ENCODE measurements at regions not wholly inside any gene's neighbourhood (a gene's known extent, or its start where the extent isn't known, plus 50 kb on each side); places are given as distances from the start of the nearest gene placed in this dataset.

GRCh38 chr16:51426276-51426675 lies 275.2 kb upstream of the SALL1 start:
- Mint-ChIP-seq H3K4me1 (no peaks in the 10 kb centered on the region), H3K36me3 (no peaks in the 10 kb centered on the region), H3K27ac (no peak overlapping the region), H3K9me3 (peaks cover 16% of the 10 kb centered on the region), H3K4me3 (no peak overlapping the region)
- no peak for DNase-seq (ENCODE audit: low spot score in 2 of 2)
- no peak for ATAC-seq

- Mint-ChIP-seq H3K27ac (no peak overlapping the region), H3K9me3 (peaks cover 3% of the 10 kb centered on the region), H3K4me1 (no peaks in the 10 kb centered on the region), H3K4me3 (no peak overlapping the region), H3K36me3 (no peaks in the 10 kb centered on the region)
- no peak for ATAC-seq
- DNase-seq (ENCODE audit: low spot score in 2 of 2), result no peak
These were observed 269.2 kb upstream of the SALL1 start for GRCh38 chr16:51420247-51420646.

DNA sequence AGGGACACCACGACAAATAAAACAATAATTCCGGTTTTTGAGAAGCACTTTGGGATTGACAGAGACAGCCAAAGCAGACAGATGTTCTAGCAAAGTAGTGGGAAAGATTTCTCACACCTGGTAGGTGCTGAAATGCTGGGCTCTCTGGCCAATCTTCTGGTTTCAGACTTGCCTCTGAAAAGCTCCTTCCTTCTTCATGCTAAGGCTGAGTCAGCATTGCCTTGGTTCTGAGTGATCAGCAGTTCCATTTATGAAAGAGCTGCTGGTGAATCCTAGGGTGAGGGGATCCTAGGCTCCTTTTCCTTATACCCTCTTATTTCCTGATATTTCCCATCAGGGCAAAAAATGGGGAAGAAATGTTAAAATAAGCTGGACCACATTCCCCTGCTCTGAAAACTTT lies 268.7 kb upstream of the SALL1 start:
- H3K36me3 Mint-ChIP-seq, result no peaks in the 10 kb centered on the region
- H3K4me1 Mint-ChIP-seq, result no peaks in the 10 kb centered on the region
- ATAC-seq (no peak), DNase-seq (ENCODE audit: low spot score in 2 of 2) (no peak)
- no peak overlapping the region for H3K27ac Mint-ChIP-seq
- H3K4me3 Mint-ChIP-seq, result no peak overlapping the region
- H3K9me3 Mint-ChIP-seq, result peaks cover 3% of the 10 kb centered on the region

DNA sequence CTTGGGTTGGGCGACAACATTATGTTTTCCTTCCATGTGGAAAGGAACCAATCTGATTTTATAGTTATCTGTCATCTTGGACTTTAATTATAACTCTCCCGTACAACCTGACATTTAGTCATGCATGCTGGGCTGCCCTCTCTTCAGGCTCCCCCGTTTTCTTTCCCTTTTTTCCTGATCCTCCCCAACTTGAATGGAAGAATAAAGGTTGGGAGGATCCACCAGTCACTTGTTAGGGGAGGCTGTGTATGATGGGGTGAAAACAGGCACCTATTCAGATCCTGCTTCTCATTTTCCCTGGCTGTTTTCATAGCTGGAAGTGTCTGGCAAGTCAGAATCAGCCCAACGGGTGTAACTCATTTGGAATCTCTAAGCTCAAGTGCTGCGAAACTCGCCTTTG lies 267.2 kb upstream of the SALL1 start:
- DNase-seq (ENCODE audit: low spot score in 2 of 2) (no peak), ATAC-seq (no peak)
- Mint-ChIP-seq H3K27ac (no peak overlapping the region), H3K4me3 (no peak overlapping the region), H3K4me1 (no peaks in the 10 kb centered on the region), H3K9me3 (peaks cover 3% of the 10 kb centered on the region), H3K36me3 (no peaks in the 10 kb centered on the region)

DNA sequence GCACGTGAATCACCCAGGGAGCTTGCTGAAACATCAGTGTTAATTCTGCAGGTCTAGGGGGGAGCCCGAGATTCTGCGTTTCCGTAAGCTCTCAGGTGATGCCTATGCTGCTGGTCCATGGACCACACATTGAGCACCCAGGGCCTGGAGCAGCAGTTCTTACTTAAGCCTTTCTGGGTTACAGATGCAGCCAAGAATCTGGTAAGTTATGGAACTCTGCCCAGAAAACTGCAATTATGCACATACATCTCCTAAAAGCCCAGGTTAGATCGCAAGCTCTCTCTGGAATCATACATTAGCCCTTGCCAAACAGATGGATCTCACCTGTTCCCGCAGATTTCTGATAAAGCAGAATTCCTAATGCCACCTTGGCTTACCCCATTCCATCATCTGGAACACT lies 265.9 kb upstream of the SALL1 start:
- H3K9me3 Mint-ChIP-seq, result no peaks in the 10 kb centered on the region
- no peak overlapping the region for H3K4me3 Mint-ChIP-seq
- DNase-seq (ENCODE audit: low spot score in 2 of 2) (no peak), ATAC-seq (no peak)
- no peak overlapping the region for H3K27ac Mint-ChIP-seq
- no peaks in the 10 kb centered on the region for H3K4me1 Mint-ChIP-seq
- H3K36me3 Mint-ChIP-seq, result no peaks in the 10 kb centered on the region

DNA sequence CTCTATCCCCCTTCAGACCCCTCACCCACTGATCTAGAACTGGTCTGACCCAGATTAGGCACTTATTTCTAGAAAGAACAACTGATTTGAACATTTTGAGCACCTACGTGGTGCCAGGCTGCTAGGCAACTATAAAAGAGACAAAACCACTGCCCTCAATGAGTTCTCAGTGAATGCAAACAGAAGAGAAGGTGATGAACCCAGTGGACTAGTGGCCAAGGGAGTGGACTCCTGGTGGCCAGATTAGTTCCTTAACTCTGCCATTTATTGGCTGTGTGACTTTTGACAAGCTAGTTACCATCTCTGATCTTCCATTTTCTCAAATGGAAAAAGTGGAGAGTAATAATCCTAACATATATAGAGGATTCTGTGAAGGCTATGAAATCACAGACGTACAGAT lies 259.1 kb upstream of the SALL1 start:
- no peak overlapping the region for H3K4me3 Mint-ChIP-seq
- no peak overlapping the region for H3K27ac Mint-ChIP-seq
- DNase-seq (ENCODE audit: low spot score in 2 of 2), result no peak
- peaks cover 7% of the 10 kb centered on the region for H3K9me3 Mint-ChIP-seq
- H3K4me1 Mint-ChIP-seq, result no peaks in the 10 kb centered on the region
- ATAC-seq, result no peak
- no peaks in the 10 kb centered on the region for H3K36me3 Mint-ChIP-seq

- DNase-seq (ENCODE audit: low spot score in 2 of 2) (no peak), ATAC-seq (no peak)
- Mint-ChIP-seq H3K36me3 (no peaks in the 10 kb centered on the region), H3K27ac (no peak overlapping the region), H3K4me3 (no peak overlapping the region), H3K4me1 (no peaks in the 10 kb centered on the region), H3K9me3 (peaks cover 13% of the 10 kb centered on the region)
These were observed 258.1 kb upstream of the SALL1 start for GRCh38 chr16:51409001-51409675.

DNA sequence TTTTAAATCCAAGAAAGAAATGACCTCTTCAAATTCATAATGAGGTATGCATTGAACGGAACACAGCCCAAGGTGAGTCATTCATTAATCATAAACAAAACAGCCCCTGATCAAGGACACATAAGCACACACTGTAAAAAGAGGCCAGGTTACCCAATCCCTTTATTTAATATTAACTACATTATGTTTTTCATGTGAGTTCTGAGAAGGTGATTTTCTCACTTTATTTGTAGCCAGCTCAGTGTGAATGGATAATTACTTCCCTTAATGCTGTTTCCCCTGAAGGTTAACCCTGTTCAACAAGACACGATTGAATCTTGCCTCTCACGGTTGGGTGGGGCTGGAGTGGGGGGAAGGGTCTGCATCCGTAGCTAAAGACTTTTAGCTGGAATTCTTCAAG lies 257.3 kb upstream of the SALL1 start:
- Mint-ChIP-seq H3K27ac (no peak overlapping the region), H3K4me3 (no peak overlapping the region), H3K36me3 (no peaks in the 10 kb centered on the region), H3K9me3 (peaks cover 16% of the 10 kb centered on the region), H3K4me1 (no peaks in the 10 kb centered on the region)
- no peak for ATAC-seq
- DNase-seq (ENCODE audit: low spot score in 2 of 2), result no peak

DNA sequence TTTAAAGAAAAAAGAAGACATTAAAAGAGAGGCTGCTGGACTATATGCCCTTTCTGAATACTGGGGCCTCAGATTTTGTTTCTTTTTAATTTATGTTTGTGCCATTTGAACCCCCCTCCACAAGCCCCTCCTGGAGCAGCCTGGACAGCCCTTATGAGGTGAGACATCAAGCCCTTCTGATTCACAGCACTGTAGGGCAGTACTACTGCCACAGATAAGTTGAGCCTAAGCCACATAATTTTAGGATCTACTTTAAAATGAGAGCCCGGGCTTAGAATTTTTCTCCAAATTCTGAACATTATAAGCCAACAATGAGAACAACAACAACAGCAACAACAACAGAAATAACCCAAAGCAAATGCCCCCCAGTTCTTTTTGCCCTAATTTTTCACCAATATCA lies 256.9 kb upstream of the SALL1 start:
- no peaks in the 10 kb centered on the region for H3K4me1 Mint-ChIP-seq
- H3K36me3 Mint-ChIP-seq, result no peaks in the 10 kb centered on the region
- peaks cover 17% of the 10 kb centered on the region for H3K9me3 Mint-ChIP-seq
- H3K4me3 Mint-ChIP-seq, result no peak overlapping the region
- H3K27ac Mint-ChIP-seq, result no peak overlapping the region
- ATAC-seq (no peak), DNase-seq (ENCODE audit: low spot score in 2 of 2) (no peak)

- ATAC-seq, result no peak
- DNase-seq (ENCODE audit: low spot score in 2 of 2), result no peak
- Mint-ChIP-seq H3K4me3 (no peak overlapping the region), H3K9me3 (peaks cover 18% of the 10 kb centered on the region), H3K27ac (no peak overlapping the region), H3K4me1 (no peaks in the 10 kb centered on the region), H3K36me3 (no peaks in the 10 kb centered on the region)
These were observed 256.1 kb upstream of the SALL1 start for GRCh38 chr16:51407199-51407598.

- Mint-ChIP-seq H3K9me3 (peaks cover 22% of the 10 kb centered on the region), H3K27ac (no peak overlapping the region), H3K4me3 (no peak overlapping the region), H3K36me3 (no peaks in the 10 kb centered on the region), H3K4me1 (no peaks in the 10 kb centered on the region)
- no peak for ATAC-seq
- no peak for DNase-seq (ENCODE audit: low spot score in 2 of 2)
These were observed 254.3 kb upstream of the SALL1 start for GRCh38 chr16:51405361-51405760.

DNA sequence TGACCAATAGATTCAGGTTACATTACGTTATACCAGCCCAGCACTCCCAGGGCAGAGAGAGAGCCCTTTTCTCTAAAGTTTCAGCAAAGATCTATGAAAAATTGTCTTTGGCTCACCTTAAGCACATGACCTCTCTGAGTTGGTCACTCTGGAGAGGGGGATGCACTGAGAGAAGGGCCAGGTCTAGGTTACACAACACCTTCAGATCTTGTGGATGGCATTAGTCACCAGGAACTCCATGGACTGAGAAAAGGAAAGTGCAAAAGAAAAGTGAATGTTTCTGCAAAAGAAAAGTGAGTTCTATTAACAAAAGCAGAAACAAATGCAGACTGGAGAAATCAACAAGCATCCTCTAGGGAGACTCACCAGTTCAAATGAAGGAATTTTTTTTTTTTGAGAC lies 253.3 kb upstream of the SALL1 start:
- H3K27ac Mint-ChIP-seq, result no peak overlapping the region
- DNase-seq (ENCODE audit: low spot score in 2 of 2) (no peak), ATAC-seq (no peak)
- peaks cover 20% of the 10 kb centered on the region for H3K9me3 Mint-ChIP-seq
- H3K4me1 Mint-ChIP-seq, result no peaks in the 10 kb centered on the region
- H3K4me3 Mint-ChIP-seq, result no peak overlapping the region
- H3K36me3 Mint-ChIP-seq, result no peaks in the 10 kb centered on the region

DNA sequence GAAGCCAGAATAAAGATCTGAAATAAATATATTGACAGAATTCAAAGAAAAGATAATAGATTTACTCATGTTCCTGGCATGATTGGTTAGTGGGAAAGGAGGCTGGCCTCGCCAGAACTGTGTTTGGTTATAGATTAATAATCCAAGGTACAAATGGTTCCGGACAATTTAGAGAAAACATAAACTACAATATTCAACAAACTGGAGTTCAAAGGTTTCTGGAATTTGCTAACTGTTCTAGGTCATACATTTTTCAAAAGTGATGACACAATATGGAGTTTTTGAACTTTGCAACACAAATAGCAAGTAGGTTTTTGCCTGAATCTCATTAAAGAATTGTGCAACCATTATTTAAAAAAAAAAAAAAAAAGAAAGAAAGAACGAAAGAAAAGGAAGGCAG lies 251.7 kb upstream of the SALL1 start:
- H3K36me3 Mint-ChIP-seq, result no peaks in the 10 kb centered on the region
- H3K27ac Mint-ChIP-seq, result no peak overlapping the region
- peaks cover 20% of the 10 kb centered on the region for H3K9me3 Mint-ChIP-seq
- H3K4me3 Mint-ChIP-seq, result no peak overlapping the region
- no peaks in the 10 kb centered on the region for H3K4me1 Mint-ChIP-seq
- DNase-seq (ENCODE audit: low spot score in 2 of 2), result no peak
- no peak for ATAC-seq

DNA sequence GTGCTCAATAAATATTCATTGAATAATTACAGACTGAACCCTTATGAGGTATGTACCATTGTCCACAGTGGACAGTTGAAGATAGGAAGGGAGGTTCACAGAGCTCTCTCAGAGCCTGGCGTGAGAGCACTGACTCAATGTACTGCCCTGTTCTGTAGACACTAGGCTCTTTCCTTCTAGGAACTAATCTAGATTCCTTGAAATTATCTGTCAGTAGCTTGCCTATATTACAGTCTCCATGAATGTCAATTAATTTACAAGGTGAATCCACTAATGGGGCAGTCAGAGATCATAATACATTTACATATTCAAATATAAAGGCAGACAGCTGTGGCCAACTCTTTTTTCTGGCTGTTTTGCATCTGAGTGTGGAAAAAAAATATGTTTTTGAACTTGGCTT lies 251.2 kb upstream of the SALL1 start:
- Mint-ChIP-seq H3K36me3 (no peaks in the 10 kb centered on the region), H3K4me1 (no peaks in the 10 kb centered on the region), H3K27ac (no peak overlapping the region), H3K4me3 (no peak overlapping the region), H3K9me3 (peaks cover 20% of the 10 kb centered on the region)
- no peak for DNase-seq (ENCODE audit: low spot score in 2 of 2)
- no peak for ATAC-seq

GRCh38 chr16:51401673-51402072 lies 250.6 kb upstream of the SALL1 start:
- Mint-ChIP-seq H3K36me3 (no peaks in the 10 kb centered on the region), H3K4me1 (no peaks in the 10 kb centered on the region), H3K27ac (no peak overlapping the region), H3K4me3 (no peak overlapping the region), H3K9me3 (peaks cover 20% of the 10 kb centered on the region)
- DNase-seq (ENCODE audit: low spot score in 2 of 2) (no peak), ATAC-seq (no peak)

- H3K27ac Mint-ChIP-seq, result no peak overlapping the region
- no peak for DNase-seq (ENCODE audit: low spot score in 2 of 2)
- peaks cover 20% of the 10 kb centered on the region for H3K9me3 Mint-ChIP-seq
- no peak for ATAC-seq
- H3K36me3 Mint-ChIP-seq, result no peaks in the 10 kb centered on the region
- no peaks in the 10 kb centered on the region for H3K4me1 Mint-ChIP-seq
- H3K4me3 Mint-ChIP-seq, result no peak overlapping the region
These were observed 249.0 kb upstream of the SALL1 start for GRCh38 chr16:51399908-51400670.

Data from stimulated activated effector memory CD8-positive, alpha-beta T cell treated with anti-CD3 and anti-CD28 coated beads, Interleukin-12 subunit alpha, Interleukin-12 subunit beta, amount 100 ng/mL, for 72 hours (primary cell).